ENCODE measurements at regions not wholly inside any gene's neighbourhood (a gene's known extent, or its start where the extent isn't known, plus 50 kb on each side); places are given as distances from the start of the nearest gene placed in this dataset.

DNA sequence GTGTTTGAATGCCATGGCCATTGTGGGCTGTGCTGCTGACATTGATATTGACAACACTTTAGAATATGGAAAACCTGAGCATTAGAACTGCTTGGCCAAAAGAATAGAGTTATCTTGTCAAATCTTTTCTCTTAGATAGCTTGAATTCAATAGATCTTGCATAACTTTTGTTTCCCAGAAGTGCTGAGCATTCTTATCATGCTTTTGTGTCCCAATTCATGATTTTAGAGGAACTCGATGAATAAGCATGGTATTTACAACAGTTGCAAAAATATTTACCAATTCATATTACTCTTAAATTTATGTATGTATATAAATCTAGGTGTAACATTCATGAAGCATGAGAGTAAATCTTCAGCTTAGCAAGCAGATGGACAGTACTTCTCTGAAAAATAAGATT is 508.0 kb downstream of the BCL11A start:
- DNase-seq = no peak

DNA sequence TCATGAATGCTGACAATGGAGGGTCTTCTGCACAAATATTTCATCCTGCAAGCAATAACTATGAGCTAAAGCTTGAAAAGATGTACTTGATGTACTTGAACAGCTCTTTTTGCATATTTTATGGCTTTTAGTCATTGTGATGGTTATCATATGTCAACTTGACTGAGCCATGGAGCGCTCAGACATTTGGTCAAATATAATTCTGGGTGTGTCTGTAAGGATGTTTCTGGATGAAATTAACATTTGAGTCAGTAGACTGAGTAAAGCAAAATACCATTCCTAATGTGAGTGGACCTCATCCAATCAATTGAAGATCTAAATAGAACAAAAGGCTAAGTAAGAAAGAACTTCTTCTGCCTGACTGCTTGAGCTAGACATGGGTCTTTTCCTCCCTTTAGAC is 509.0 kb downstream of the BCL11A start:
- no peak for DNase-seq

DNA sequence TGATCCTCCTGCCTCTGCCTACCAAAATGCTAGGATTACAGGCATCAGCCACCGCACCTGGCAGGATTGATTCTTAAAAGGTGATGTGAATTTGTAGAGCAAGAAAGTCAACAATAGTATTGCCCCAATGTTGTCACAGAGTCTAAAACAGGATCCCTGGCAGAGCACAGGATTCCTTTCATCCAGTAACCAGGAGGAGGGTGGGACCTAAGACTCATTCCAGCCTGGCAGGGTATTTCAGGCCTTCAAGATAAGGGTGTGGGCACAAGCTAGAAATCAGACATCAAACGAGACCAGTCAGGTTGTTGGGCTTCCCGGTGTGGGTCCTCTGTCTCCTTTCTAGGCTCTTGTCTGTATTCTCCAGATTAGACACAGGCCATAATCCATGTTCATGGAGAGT is 511.4 kb downstream of the BCL11A start:
- DNase-seq = no peak

DNA sequence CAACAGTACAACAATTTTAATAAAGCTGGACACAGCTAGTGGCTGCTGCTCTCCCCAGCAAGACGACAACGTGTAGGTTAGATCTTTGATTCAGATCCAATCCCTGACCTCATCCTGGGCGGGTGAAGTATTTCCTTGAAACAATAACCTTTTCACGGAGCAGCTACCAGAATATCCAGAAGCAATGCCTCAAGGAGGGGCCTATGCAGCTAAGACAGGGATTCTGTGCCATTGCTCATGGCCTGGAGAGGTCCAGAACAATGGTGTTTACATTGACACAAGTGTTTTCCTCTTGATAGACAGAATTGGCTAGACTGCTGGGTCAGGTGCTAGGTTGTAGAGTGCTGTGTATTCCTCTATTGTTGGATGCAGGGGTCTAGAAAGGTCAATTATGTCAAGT is 520.1 kb downstream of the BCL11A start:
- no peak for DNase-seq

DNA sequence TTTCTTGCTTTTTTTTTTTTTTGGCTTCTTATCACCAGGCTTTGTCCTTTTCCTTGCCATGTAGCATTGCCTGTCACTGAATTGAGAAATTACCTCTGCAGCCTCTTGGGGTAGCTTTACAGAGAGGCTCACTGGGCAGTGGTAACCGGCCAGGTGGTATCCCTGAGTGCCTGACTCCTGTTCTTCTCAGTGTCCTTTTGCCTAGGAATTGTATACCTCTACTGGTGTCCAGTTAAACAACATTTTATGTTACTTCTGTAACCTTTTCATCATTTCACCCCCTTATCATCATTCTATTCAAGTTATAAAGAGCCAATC is 523.9 kb downstream of the BCL11A start:
- DNase-seq = no peak

DNA sequence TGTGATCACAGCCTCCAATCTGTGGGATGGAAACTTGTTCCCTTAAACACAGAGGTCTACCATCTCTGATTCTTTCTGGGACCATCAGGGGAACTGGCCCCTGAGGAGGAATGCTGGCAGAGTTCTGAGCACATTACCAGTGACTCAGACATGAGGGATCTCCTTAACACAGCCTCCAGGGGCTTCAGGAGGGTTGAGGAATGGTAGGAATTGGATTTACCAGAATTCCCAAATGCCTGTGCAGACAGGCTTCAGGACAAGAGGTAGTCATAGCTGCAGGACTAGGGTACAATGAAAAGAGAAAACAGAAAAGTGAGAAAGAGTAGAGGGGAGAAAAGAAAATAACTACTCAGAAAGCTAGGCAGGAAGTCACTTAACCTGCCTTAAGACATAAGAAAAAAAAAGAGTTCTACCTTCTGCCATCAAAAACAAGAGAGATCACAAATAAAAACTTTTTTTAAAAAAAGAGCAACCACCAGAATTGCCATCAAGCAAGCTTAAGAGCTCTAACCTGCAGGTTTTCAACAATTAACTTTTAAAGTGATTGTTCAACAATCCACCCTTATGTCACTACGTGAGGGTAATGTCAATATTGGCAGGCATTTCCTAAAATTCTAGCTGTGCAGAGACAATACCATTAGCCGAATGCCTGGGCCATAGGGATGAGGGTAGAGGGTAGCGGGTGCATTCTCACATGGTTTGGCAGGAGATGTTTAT is 524.4 kb downstream of the BCL11A start:
- DNase-seq = no peak

DNA sequence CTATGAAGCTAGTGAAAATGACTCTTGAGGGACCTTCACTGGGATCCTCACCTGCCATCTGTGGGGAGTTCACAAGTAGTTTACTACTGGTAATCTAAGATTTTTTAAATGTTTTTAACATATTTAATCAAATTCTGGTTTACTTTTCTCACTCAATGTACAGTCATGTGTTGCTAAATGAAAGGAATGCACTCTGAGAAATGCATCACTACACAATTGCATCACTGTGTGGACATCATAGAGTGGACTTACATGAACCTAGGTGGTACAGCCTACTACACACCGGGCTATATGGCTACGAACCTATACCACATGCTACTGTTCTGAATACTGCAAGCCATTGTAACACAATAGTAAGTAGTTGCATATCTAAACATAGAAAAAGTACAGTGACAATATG is 528.0 kb downstream of the BCL11A start:
- no peak for DNase-seq

DNA sequence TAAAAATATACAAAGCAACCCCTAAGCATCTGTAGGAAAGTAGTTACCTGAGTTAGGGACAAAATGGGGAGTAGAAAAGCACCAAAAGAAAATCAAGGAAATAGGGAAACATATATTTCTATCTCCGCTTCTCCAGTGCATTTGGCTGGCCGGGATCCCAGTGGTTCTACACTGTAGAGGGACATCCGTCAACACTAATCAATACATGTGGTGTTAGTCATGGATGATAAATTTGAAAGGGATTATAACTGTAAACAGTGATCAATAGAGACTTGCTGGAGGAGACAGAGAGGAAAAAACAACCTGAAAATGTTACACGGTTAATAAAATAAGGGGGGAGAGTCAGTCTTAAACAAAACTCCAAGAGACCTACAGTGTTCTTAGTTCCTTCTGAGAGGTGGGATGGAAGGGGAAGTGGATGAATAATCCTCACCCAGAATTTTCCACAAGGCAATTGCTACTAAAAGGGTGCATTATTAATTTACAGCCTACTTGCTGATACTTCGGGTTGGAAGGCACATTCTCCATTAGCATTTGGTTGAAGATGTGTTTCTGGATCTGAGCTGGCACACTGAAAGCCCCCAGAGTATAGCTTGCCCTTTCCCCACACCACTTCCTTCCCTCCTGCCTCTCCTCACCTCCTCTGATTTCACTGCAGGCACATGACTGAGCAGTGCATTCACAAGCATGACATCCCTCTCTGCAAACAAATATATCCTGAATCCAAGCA is 530.0 kb downstream of the BCL11A start:
- DNase-seq = no peak

DNA sequence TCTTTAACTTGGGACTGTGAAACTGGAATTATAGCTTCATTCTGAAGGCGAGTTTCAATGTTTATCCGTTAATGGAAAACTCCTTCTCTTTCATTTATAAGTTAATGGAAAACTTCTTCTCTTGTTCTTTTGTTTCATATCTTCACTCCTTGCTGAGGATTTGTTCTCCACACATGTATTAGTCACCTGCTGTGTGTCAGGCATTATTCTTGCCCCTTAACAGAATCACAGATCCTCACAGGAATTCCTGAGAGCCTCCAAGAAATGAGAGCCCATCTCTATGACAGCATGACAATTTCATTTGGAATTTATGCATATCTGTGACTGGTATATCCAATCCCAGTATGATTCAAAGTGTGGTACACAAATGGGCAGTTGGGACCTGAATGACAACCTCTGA is 545.8 kb downstream of the BCL11A start:
- no peak for DNase-seq

DNA sequence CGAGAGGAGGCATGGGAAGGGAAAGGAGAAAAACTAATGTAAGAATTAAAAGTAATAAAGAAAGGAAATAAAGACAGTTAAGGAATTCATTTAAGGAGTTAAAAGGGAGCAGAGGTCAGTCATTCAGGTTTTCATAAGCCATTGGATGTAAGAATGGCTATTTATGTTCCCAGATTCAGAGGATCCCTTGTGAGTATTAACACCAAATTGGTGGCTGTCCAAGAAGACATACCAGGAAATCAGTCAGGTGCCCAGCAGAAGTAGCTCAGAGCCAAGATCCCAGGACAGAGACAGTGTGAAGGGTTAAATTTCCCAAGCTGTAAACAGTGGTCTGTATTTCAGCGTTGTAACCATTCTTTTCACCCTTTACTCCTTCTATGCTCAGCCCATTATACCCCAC is 550.4 kb downstream of the BCL11A start:
- no peak for DNase-seq

DNA sequence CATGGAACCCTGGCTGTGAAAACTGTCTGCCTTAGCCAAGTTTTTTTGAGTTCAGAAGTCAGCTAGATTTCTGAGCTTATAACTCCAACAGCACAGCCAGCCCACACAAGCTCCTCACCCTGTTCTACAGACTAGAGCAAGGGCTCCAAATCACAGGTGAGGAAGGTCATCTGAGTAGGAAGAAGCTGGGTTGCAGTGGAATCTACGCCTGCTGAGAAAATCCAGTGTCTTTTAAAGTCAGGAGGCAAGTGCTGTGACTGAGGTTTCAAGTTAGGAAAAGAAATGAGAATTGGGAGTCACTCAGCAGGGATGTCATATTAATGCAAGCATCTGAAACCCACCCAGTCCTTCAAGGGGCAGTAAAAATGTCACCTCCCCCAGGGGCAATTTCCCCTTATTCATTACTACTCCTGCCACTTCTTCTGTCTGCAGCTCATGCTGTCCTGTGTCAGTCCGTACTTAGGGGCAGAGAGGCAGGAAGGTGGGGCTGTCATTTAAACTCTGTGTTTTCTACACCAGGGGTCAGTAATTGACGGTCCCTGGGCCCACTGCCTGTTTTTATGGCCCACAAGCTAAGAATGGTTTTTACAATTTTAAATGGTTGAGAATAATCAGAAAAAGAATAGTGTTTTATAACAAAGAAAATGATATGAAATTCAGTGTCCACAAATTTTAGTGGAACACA is 551.1 kb downstream of the BCL11A start:
- DNase-seq = no peak

DNA sequence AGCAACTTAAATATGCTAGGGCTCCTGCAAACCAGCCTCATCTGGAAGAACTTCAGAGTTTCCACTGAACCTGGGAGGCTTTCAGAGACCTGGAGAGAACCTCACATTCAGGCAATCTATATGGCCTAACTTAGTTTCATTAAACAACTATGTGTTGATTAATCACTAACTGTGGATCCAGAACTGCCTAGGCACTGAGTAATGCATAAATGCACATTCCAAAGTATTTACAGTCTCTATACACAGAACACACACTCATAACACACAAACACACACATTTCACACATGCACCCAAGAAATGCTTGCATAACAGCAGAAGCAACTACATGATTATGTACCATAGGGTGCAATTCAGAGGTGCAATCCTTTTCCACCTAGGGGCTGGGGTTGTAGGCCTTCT is 552.8 kb downstream of the BCL11A start:
- no peak for DNase-seq

DNA sequence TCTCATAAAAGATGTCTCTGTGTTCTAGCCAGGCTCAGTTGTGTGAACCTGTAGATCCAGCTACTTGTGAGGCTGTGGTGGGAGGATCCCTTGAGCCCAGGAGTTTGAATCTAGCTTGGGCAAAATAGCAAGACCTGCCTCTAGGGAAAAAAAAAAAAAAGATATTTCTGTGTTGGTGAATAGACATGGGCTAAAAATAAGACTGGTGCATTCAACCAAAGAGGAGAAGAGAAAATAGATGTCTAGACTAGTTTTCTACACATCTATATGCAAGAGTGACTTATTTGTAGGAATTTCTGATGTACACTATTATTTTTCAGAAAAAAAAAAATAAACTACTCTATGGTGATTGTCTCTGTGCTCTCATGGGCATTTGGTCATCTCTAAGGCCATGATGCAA is 555.1 kb downstream of the BCL11A start:
- DNase-seq = no peak

DNA sequence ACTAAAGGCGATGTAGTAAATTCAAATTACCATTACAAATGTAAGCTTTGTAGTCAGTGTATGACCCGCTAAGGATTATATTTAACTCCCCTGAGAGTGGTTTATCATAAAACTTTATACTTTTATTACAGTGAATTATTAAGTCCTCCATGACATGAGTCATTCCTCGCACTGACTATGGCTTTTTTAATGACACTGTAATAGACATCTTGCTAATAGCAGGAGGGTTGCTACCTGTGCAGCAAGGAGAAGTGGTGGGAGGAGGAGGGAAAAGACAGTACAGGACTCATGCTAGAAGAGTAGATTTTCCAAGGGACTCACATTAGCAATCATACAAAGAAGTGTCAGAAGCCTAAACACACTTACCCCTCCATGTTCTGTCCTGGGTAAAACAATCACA is 556.1 kb downstream of the BCL11A start:
- no peak for DNase-seq

DNA sequence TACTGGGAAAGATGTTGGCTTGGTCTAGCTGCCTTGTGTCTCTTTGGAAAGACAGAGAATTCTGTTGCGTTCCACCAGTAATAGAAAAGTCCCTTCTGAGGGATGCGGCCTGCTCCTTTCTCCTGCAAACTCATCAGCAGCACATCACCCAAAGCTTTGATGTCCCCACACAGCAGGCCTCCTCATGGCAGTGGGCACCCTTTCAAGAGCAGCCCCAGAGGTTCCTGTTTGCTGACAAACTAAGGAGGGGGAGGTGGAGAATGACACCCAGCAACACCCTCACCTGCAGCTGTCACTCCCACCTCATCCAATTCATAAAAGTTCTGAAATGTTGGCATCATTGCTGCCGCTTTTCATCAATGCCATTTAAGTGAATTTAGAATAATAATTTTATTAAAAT is 556.6 kb downstream of the BCL11A start:
- no peak for DNase-seq

DNA sequence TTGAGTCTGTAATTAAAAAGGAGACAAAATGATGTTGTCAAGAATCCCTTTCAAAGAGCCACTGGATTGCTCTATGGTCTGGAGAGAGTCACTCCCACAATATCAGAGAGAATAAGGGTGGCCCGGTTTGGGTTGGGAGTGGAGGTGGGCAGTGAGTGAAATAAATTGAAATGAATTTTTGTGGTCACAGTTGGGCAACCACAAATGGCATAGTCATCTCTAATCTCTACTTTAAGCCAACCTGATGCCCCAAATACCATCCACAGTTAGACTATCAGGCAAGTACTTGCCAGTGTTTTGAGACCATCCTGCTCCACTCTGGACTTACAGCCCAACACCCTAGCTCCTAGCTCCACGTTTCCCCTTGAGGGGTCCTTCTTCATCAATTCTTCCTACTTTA is 559.7 kb downstream of the BCL11A start:
- DNase-seq = no peak

DNA sequence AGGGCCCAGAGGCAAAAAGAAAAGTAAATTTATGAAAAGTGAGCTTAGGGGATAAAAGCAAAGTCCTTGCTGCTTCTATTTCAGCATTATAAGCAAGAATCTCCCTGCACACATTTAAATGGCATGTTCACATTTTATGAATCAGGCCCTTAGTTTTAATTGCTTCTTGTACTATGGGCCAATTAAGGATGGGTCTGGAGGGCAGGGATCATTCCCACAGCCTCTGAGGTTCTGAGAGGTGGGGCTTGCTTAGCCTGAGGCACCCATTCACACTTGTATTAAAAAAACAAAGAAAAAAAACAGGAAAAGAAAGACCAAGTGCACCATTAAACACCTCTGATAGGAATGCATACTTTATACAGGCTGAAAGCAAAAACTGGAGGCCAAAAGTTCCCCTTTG is 565.1 kb downstream of the BCL11A start:
- DNase-seq = no peak

DNA sequence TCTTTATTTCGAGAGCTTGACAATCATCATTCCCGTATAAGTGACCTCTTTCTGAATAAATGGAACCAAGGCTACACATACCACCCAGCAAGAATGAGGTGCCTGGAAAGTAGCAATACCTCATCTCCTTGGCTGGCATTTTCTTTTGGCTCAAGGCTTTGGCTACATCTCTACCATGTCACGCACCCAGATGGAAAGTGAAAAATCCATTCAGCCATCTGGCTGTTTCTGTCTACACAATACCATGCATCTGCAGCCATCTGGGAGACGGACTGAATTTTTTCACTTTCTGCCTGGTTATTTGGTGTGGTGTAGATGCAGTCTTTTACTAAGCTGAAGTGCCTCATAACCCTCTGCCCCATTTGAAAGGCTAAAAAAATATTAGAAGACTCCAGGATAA is 566.9 kb downstream of the BCL11A start:
- no peak for DNase-seq

DNA sequence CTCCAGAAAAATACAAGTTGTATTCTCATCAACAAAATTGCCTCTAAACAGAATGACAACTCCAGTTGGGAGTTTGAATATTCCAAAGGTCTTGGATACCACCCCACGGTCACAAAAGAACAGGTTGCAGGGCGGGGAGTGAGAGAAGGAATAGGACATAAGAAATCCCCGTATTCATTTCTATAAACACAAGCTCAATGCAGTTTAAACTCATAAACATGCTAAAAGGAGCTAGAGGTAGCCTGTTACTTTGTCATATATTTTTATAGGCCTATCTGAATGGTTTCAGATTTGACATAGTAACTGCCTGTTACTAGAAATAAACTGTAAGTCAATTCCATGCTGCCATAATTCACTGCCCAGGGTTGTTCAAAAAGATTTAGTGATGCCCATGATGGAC is 567.5 kb downstream of the BCL11A start:
- DNase-seq = no peak

DNA sequence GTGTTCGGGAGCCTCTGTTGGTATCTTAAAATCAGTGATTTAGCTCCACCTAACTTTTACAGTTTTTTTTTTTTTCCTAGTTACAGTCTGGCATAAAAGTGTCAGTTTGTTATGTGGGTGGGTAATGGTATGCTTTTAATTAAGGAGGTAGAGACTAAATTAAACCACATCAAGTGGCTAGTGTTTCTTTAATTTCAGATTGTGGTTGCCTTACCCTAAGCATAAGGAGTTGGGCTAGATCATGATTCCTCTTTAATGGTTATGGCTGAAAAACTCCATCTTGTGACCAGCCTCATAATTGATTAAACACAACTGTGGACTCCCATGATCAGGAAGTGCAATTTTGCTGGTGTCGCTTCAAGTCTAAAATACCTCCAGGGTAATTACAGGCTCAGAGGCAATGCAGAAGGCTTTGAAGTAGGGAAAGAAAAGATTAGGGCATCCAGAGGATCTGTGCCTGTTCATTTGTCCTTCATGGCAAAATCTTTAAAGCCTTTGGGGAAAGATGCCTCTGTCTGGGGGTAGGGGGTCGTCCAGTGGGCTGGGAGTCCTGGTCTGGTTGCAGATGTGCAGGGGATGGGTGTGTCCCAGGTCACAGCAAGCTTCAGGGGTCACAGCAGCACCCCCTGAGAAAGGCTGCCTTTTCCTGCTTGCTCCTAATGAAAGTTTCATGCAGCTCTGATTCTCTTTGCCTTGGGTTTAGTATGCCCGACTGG is 579.2 kb downstream of the BCL11A start:
- no peak for DNase-seq

DNA sequence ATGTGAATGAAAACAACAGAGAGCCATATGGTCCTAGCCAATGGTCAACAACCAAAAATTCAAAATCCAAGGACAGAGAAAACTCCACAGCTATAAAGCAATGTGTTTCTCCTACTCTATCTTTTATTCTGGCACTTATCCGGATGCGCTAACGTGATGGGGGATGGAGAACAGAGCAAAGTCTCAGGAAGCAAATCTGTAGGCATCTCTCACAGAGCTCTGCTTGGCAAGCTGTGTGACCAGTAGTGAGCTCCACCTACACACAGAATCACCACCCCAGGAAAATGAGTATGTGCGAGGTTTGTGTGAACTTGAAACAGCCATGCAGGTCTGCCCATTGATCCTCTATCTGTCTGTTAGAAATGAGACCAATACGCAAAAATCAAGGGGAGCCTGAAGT is 584.3 kb downstream of the BCL11A start:
- no peak for DNase-seq

DNA sequence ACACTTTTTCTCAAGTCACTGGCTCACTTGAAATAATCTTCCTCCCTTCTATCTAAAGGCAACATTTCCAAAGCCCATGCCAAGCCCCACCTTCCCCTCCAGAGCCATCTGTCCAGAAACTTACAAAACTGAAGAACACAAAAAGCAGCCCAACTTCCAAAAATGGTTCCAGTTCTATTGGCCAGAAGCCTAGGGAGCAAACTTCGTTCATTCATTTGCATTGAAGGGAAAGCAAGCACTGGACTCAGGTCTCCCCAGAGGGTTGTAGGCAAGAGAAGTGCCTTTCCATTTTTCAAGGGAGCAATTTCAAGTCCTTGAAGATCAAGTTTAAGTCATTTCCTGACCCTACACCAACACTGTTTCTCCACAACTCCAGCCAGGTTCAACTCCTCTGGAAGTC is 585.0 kb downstream of the BCL11A start:
- no peak for DNase-seq

DNA sequence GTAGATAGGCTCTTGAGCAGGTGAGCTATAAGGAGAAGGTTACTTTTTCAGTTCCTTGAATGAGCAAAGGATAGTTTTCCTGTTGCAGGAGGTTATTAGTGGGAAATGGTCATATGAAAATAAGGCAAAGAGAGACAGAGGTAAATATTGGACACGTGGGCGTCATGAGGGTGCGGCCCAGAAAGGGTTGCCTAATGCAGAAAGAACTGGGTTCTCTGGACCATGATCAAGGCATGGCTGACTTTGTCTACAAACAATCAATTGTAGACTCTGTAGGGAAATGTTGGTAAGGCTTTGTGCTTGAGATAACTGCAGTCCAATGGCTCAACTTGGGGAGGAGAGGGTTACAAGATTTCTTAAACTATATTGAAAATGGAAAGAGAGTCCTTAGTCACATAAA is 585.8 kb downstream of the BCL11A start:
- no peak for DNase-seq

DNA sequence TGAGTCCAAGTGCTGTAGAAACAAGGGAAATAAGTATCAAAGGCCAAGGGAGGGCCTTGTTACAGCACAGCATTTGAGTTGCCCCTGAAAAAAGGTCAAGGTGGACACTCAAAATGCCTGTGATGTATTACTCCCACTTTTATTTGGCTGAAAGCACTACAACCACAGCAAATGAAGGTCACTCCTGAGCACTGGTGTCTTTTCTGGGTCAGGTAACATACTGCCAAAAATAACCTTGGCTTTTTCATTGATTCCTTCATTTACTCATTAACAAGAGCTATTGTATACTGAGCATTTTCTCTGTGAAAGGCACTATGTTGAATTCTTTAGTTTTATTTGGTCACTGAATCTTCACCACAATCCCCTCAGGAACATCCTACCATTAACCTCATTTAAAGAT is 590.3 kb downstream of the BCL11A start:
- no peak for DNase-seq
